GM18951 (cell line): ENCODE measurements at regions not wholly inside any gene's neighbourhood (a gene's known extent, or its start where the extent isn't known, plus 50 kb on each side); places are given as distances from the start of the nearest gene placed in this dataset.

Experiments used
- POLR2A ChIP-seq: IDR thresholded peaks from 4 replicates; pipeline ENCODE4 v1.6.1; 2011; ENCODE audit warnings: mild to moderate bottlenecking; ENCODE audit not compliant: insufficient read length, insufficient read depth; ENCODE audit errors: extremely low read depth
- in situ Hi-C: fragments of 300-500 bp; cut with MboI; formaldehyde crosslinking; loops from one replicate; pipeline ENCODE4 v1.12.0; 2022; ENCODE audit warnings: low sequenced_read_pairs, mixed read lengths, inconsistent platforms; ENCODE audit not compliant: unreplicated experiment

GRCh38 chr2:147067136-147067535 is 777.7 kb upstream of the ACVR2A start:
- in situ Hi-C loops: no loop called here
- TF ChIP-seq POLR2A: no peak

DNA sequence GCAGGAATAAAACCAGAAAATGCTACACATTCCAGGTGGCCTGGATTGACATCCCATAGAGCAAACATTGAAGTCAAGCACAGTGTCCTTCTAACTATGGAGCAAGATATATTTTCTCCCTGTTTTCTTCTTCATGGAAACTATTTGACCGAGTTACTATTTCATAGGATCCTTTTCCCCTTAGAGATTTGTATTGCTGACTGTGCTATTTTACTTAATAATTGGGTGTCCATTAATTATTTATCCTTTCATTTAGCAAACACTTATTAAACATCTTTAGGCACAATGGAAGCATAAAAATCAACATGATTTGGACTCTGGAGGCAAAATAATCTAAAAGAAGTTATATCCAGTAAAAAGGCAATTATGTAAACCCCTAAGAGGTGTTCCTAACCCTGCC is 782.8 kb upstream of the ACVR2A start:
- in situ Hi-C loops: no loop called here
- TF ChIP-seq POLR2A: no peak

- in situ Hi-C loops: no loop called here
Observed at GRCh38 chr2:147061269-147061668, 783.6 kb upstream of the ACVR2A start.

GRCh38 chr2:147057892-147058490 is 786.8 kb upstream of the ACVR2A start:
- no peak for TF ChIP-seq POLR2A
- in situ Hi-C loops: no loop called here

More at GRCh38 chr2:147061269-147061668, 783.6 kb upstream of the ACVR2A start:
- no peak for TF ChIP-seq POLR2A

- TF ChIP-seq POLR2A: no peak
- in situ Hi-C loops: no loop called here
Observed at GRCh38 chr2:147051814-147052213, 793.0 kb upstream of the ACVR2A start.

GRCh38 chr2:147051248-147051647 is 793.6 kb upstream of the ACVR2A start:
- in situ Hi-C loops: no loop called here

DNA sequence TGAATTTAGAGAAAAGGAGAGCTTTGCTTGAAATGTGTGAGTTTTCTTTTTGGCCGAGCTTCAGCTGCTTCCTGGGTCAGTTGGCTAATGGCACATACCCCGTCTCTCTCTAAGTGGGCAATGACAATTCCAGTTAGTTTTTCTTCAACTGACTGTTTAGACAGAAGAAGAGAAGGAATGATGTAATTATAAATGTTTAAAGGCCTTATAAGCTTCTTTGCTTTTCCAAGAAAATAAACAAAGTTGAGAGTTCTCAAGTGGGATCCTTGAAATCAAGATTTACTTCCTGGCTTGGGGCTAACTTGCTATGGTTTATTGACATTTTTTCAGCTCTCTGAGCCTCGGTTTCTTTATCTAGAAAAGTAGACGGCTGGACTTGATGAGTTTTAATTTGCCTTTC is 794.9 kb upstream of the ACVR2A start:
- in situ Hi-C loops: no loop called here
- no peak for TF ChIP-seq POLR2A

More at GRCh38 chr2:147051248-147051647, 793.6 kb upstream of the ACVR2A start:
- TF ChIP-seq POLR2A: no peak

- in situ Hi-C loops: no loop called here
Observed at GRCh38 chr2:147046473-147046872, 798.4 kb upstream of the ACVR2A start.

DNA sequence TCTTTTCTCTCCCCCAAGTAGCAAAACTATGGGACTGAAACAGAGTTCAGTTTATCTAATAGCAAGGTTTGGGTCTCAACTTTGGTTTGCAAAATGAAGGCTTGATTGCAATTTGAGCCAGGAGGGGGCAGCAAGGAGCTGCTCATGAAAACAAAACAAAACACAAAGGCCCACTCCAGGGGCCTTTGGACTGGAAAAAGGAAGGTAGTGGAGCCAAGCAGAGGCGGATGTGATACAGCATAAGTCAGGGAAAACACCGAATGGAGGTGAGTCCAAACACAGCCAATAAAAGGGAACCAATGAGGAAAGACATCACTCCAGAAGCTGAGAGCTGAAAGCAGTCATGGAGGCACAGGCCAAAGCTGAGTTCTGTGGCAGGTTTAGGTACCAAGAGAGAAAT is 799.7 kb upstream of the ACVR2A start:
- in situ Hi-C loops: no loop called here
- TF ChIP-seq POLR2A: no peak

More at GRCh38 chr2:147046473-147046872, 798.4 kb upstream of the ACVR2A start:
- no peak for TF ChIP-seq POLR2A

- no peak for TF ChIP-seq POLR2A
- in situ Hi-C loops: no loop called here
Observed at GRCh38 chr2:147041121-147041494, 803.7 kb upstream of the ACVR2A start.

GRCh38 chr2:147040298-147041120 is 804.3 kb upstream of the ACVR2A start:
- in situ Hi-C loops: no loop called here

DNA sequence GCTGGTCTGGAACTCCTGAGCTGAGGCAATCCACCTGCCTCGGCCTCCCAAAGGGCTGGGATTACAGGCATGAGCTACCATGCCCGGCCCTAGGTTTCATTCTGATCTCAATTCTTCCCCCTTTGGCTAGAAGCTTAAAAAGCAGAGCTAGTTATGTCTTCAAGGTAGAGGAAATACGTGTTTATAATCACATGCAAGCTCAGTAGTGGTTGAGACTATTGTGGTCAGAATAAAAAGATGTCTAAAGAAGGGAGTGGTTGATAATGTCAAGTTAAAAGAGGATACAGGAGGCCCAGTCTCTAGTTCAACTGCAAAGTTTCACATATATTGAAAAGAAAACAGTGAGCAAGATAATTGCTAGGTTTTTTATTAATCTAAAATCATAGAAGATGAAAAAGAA is 807.8 kb upstream of the ACVR2A start:
- no peak for TF ChIP-seq POLR2A
- in situ Hi-C loops: no loop called here

More at GRCh38 chr2:147040298-147041120, 804.3 kb upstream of the ACVR2A start:
- no peak for TF ChIP-seq POLR2A

GRCh38 chr2:147033044-147033443 is 811.8 kb upstream of the ACVR2A start:
- no peak for TF ChIP-seq POLR2A
- in situ Hi-C loops: no loop called here

DNA sequence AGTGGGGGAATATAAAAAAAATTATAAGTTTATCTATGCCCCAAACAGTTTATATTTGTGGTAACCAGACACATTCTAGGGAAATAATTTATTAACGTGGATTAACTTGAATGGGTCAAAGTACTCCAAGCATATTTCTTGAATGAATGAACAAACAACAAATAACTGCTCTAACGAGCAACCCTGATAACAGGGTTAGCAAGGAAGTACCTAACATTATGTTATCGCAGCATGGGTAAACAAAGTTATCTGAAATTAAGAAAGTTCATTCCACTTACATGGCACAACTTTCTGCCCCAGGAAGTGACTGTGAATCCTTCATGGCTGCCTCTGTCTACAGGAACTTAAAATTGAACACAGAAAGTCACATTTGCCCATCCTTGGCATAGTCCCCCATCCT is 812.9 kb upstream of the ACVR2A start:
- in situ Hi-C loops: no loop called here
- TF ChIP-seq POLR2A: no peak
